LHCN-M2 (cell line): ENCODE measurements at regions not wholly inside any gene's neighbourhood (a gene's known extent, or its start where the extent isn't known, plus 50 kb on each side); places are given as distances from the start of the nearest gene placed in this dataset.
A peak's percentile ranks its signal among the peaks of the same experiment; 100 is the strongest.

Experiments used
- DNase-seq: peaks from one replicate; pipeline ENCODE4 v3.0.0-alpha.2; 2012; ENCODE audit warnings: low read depth

DNA sequence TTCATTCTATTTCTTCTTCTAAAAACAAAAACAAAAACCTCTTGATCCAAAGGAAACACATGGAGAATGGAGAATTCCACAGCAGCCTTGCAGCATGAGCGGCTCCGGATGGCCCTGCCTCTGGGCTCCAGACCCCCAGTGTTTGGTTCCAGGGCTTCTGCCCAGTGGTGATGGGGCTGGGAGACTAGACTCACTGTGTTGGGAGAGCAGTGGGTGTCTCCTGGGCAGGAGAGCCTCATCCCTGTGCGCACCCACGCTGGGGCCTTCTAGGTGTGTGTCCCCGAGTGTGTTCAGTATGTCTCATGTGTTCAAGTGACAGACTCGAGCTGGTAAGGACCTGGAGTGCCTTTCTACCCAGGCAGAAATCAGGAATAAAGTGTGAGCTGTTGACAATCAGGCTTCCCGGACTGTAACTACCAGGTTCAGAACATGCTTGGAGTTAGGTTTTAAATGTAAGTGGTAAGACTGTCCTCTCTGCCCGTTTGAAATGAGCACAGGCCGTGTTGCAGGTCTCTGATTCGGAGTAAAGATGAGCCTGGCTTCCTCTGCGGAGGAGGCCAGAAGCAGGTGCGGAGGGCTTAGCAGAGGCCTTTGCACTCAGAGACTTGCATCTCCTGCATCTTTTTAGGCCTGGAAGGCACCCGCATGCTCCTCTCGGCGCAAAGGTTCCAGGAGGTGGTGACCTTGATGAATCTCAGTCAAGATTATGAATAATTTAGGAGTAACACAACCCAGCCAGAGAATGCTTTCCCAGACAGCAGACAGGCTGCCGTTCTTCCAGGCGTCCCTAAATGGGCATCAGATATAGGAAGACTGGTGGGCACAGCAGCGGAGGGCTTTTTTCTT is 253.6 kb downstream of the CDH26 start:
- DNase-seq = no peak

DNA sequence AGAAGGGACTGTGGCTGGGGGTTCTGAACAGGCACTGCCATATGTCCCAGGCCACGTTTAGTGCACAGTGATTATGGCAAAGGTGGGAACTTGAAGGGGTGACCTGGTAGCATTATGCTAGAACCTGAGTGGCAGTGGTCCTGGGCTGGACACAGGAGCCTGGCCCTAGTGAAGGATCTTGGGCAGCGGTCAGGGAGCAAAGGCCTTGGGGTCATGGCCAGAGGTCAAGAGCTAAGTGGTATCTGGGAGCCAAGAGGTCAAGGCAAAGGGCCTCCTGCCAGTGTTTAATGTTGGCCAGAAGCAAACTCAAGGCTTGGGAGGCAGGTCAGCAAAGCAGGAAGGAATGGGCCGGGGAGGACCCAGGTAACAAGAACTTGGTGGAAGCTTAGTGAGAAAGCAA is 254.5 kb downstream of the CDH26 start:
- DNase-seq = no peak

DNA sequence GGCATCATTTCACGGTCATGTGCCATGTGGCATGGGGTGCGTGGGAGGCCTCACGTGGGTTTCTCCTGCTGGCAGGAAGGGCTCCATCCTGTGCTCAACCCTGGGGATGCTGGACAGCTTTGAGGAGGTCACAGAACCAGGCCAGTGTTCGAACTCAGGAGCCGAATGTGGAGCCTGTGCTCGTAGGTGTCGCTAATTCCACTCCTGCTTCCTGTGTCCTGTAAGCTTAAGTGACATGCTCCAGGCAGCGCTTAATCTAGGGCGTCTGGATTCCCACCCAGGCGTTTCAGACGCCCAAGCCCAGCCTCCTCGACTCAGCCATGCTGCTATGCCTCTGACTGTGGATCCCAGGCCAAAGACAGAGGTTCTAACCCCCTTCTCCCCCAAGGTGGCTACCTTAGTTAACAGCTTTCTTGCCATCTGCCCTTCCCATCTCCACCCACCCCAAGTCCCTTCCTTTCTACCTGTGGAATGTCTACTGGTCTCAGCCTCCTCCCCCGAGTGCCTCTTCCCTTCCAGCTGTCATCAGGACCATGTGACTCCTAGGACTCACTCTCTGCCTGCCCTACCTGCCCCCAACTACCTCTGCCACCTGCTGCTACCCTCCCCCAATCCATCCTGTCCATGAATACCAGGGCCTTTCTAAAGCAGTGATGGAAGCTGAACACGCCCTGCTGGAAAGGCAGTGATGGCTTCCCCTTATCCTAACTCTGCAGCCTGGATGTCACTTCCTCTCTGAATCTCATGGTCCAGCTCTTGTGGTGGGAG is 255.1 kb downstream of the CDH26 start:
- DNase-seq = no peak

DNA sequence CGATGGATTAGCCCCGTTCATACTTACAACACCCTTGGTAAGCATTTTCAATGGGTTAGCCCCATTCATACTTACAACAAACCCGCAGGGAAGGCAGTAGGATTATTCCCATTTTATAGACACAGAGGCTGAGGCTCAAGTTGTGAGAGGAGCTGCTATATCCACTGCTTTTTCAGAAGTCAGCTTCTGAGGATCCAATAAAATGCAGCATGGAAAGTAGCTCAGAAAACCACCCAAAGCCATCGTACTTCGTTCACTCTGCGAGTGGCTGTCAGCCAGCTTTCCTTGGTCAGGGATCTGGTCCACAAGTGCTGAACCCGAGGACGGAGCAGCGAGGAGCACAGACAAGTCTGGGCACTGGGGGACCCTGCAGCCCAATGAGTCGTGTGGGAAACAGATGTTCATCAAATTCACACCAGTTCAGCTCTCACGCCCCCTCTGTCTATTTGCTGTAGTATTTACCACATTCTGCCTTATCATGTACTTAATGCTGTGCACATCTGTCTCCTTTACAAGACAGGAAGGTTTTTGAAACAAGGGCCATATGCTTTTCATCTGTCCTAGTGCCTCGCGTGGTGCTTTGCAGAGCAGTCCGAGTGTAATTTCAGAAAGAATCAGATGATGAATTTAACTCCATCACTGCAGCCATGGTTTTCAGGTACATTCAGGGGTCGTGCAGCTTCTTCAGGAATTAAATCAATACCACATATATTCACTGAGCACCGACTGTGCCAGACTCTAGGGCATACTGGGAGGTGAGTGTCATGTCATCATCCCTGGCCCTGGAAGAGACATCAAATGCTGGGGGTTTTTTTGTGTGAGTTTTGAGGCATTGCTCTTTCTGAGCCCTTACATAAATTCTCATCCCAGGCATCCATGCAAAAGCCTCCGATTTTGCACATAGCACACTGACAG is 256.9 kb downstream of the CDH26 start:
- peak; percentile 16 for DNase-seq

DNA sequence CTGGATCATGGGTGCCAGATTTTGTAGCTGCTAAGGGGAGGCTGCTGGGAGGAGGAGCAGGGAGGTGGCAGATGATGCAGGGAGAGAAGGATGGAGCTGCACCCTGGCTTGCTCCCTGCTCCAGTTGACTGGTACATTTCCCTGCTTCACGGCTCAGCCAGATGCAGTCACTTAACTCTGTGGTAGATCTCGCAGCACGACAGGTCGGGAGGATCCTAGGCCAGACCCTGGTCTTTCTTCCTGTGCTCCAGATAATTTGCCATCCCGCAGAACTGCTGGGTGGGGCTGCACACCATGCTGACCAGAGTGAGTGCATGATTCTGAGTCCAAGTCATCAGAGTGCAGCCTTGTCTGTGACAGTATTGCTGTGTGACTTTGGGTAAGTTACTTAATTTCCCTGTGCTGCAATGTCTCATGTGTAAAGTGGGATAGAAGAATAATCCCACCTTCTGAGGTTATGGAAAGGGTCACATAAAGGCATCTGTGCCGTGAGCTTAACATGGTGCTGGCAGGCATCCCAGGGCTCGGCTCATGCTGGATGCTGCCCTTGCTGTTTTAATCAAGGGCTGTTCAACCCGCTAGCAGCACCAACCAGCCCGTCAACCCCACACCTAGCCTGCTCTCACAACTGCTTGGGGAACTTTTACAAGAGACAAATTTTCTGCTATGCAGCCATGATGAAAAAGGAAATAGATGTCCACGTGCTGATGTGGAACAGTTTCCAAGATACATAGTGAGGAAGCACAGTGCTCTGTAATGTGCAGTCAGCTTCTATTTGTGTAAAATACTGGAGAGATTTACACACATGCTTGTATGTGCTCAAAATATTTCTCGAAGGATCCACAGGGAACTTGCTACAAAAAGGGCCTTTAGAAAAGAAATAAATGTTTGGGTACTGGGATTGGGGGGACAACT is 257.9 kb downstream of the CDH26 start:
- no peak for DNase-seq

DNA sequence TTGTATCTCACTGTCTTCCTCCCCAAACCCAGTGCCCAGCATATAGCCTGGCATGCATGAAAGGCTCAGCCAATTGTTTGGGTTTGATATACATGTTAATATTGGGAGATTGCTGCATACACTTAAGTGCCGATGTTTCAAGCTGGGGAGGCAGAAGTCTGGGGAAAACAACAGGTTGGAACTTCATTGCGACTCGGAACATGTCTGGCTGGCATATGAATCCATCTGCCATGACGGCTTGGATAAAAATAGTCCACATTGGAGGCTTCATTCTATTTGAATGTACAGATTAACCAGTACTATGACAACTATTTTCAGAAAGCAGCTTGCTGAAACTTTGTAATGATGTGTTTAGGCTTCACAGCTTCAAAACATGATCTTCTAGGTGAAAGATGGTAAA is 261.0 kb downstream of the CDH26 start:
- no peak for DNase-seq

DNA sequence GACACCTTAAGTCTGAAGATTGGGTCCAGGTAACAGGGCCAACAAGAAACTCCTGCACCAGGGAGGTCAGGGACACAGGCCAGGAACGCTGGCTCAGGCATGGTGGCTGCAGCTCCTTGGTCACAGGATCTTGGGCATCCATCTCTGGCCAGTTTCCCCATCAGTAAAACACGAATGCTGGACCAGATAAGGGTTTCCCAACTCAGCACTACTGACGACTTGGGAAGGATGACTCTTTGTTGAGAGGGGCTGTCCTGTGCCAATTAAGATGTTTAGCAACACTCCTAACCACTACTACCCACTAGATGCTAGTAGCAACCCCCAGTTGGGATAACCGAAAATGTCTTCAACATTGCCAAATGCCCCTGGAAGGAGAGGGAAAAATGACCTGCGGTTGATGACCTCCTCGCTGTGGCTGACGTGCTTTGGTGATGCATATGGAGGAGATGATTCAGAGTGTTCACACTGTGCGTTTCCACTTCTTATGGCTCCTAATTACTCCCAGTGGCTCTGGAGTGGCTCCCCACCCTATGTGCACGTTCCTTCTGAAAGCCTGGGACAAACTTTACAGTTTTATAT is 261.9 kb downstream of the CDH26 start:
- DNase-seq = no peak

DNA sequence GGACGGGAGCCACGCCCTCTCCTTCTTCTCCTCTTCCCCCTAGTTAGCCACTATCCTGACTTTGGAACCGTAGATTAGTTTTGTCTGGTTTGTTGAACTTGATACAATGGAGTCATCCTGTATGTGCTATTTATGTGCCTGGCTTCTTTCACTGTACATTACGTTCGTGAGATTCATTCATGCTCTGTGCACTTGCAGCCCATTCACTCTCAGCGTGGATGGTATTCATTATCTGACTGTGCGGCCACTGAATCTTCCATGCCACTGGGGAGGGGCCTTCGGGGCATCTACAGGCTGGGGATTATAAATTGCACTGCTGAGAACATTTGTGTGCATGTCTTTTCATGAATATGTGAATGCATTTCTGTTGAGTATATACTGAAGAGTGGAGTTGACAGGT is 262.5 kb downstream of the CDH26 start:
- no peak for DNase-seq

DNA sequence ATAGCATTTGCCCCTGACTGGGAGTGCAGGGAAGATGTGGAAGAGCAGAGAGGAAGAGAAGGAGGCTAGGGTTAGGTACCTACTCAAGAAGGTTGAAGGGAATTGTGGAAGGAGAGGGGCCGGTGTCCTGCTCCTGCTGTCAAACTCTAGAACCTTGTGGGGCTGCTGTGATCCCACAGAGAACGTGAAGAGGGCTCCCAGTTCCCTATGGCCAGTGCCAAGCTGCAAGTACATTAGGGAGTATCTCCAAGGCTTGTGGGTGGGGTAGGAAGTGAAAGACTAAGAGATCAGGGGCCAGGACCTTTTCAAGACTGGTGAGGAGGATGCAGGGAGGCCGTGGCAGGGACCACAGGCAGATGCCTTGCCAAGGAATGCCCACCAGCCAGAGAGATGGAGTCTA is 263.4 kb downstream of the CDH26 start:
- no peak for DNase-seq

DNA sequence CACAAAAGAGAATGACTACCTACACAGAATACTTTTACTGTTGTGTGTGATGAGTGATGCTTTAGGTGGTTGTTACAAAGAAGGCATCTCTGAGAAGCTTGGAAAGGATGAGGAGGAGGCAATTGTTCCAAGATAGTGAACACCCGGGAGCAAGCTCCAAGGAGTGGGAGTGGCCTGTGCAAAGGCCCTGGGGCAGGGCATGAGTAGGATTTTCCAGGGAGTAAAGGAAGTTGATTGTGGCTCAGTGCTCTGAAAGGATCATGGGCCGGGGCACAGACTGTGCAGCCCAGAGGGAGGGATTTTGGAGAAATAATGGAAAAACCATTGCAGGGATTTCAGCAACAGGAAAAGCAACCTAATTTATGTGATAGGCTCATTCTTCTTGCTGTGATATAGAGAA is 264.3 kb downstream of the CDH26 start:
- DNase-seq = no peak

DNA sequence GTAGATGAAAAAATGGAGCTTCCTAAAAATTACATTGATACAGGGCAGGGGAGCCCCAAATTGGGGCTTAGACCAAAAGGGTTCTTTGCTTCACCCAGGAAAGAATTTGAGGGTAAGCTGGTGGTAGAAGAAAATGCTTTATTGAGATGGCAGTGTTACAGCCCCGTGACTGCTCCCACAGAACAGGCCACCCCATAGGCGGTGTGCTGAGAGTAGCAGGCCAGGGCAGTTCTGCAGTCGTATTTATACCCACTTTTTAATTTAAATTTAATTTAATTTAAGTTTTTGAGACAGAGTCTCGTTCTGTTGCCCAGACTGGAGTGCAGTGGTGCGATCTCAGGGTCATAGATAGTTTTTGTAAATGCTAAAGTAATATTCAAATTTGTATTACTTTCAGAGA is 265.0 kb downstream of the CDH26 start:
- DNase-seq = no peak

DNA sequence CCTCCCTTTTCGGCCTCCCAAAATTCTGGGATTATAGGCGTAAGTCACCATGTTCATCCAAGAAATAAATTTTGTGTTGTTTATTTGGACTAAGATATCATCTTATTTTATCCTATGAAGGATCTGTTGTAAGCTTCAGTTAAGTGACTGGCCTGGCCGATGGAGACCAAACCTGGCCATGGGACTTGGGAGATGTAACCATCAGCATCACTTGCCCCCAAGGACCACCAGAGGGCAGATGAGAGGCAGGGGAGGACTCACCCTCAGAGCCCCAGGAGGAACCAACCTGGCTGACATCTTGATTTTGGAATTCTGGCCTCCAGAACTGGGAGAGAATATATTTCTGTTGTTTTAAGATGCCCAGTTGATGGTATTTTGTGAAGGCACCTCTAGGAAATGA is 266.7 kb downstream of the CDH26 start:
- DNase-seq = no peak

DNA sequence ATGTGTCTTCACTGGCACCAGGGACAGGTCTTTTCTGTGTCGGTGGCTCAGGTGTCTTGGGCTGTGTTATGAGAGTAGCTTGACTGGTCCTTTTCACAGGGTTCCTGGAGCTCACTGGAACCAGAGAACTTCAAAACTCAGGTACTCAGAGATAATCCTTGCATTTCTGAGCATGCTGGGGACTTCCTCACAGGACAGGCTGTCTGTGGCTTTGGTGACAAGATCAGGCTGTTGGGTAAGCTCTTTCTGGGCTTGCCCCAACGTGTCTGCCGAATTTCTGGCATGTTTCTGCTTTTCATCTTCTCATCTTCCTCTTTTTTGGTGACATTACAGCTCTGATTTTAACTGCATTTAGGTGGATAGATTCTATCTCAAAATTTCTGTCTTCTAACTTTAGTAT is 270.0 kb downstream of the CDH26 start:
- DNase-seq = no peak

DNA sequence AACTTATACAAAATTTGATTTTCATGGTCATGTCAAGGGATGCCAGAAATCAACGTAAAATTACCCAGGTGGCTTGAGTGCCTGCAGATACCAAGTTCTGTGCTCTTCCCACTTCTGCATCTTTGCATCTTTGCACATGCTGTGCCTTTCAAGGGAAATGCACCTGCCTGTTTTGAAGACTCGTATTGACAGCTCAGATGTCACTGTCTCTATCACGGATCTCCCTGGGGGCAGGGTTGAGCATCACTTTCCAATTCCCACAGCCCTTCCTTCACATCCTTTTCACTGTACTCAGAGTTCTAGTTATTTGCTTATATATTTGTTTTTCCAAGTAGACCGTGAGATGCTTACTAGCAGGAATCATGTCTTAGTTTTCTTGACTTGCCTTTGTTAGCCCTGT is 274.2 kb downstream of the CDH26 start:
- DNase-seq = no peak

DNA sequence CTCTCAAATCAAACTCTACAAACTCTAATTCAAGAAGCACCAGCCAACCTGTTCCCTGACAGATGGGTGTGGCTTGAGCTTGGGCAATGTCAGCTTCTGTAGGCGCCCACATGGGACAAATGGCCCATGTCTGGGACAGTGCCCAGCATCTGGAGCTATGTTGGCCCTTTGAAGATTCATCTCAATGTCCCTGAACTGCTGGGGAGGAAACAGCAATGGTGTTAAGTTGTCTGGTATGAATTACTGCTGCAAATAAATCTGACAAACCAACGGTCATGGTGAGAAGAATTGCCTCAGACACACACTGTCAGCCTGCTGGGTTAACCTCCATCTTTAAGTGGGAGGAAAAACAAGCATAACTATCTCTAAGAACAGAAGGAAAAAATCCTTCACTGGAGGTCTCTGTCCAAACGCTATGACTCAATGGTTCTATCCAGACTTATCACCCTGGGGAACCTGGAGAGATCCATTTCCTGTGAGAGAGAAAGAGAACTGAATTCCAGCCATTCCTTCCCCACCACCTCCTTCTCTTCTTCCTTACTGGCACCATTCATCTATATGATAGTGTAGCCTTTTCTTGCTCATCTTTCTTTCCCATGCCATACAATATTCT is 274.9 kb downstream of the CDH26 start:
- no peak for DNase-seq

DNA sequence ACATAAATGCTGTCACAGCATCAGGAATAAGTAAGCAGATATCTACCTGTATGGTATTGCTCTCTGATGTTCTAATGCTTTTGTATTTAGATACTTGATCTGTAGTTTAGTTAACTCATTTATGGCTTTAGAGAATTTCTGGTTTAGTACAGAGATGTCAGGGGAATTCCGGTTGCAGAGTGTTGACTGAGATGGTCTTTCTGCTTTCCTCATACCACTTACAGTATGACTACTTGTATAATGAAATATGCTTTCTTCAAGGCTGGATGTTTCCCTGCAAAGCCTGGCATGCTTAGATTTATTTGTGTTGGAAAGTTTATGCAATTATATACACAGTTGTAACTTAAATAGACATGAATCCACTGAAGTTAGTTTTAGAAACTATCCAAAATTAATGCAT is 278.4 kb downstream of the CDH26 start:
- DNase-seq = no peak

DNA sequence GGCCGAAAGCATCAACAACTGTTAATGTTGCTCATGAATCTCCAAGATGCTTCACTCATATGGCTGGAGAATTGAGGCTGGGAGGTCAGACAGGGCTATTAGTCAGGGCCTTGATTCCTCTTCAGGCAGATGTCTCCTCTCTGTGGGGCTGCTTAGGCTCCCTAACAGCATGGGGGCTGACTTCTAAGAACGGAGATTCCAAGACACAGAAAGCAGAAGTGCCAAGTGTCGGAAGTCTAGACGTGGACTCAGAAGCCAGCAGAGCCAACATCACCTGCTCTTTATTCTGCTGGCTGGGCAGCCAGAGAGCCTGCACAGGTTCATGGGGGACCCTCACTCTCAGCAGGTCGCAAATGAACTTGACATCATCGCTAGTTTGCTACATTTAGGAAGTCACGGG is 279.8 kb downstream of the CDH26 start:
- DNase-seq = no peak

DNA sequence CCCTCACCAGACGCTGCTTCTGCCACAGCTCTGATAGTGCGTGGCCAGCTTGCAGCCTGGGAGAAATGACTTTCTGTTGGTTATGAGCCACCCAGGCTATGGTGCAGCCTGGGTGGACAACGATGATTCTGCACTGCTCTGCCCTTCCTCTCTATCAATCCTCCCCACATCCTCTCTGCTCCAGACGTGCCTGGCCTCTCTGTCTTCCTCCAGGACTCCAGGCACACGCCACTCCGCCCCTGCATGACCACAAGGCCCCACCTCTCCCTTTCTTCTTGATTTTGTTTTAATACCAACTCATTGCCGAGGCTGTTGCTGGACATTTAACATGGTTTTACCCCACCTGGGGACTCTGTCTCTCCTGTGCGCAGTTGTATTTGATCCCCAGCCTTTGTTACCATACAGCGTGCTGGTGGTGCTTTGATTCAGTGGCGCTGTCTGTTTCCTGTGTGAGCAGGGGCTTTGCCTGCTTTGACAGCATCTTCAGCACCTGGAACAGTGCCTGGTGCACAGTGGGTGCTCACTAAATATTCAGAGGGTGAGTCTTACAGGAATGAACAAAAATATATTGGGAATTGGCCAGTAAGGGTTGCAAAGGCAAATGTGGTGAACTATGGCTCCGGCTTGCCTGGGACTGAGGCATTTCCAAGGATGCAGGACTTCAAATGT is 280.9 kb downstream of the CDH26 start:
- DNase-seq = no peak

DNA sequence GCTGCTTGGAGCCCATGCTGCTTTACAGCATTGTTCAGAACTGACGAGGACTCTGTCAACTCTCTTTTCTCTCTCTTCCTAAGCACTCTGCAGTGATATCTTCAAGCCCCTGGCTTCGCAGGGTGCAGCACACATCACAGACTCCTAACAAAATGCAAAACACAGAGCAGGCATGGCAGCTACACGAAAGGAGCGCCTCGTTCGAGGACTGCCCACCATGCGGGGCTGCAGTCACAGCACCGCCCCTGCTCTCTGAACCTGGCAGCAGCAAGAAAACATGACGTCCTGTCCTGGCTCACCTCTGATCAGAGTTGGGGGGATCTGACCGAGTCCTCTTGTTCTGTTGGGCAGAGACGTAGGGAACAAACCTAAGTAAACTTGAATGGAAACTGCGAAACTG is 281.7 kb downstream of the CDH26 start:
- DNase-seq = no peak

DNA sequence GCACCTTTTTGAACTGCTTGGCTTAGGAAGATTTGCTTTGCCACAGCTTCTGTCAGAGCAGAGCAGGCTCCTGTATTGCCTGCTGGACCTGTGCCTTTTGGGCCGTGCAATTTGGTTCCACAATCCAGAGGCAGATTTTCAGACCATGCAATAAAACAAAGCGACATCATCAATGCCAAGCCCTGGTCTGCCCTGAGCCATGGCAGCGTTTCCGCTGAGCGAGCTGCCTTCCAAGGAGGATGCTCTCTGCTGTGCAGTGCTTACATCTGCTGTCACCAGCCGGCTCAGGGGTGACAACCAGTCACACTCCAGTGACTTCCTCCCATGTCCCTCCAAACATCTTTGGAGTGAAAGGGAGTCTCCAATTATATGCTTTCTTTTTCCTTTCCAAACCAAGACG is 282.2 kb downstream of the CDH26 start:
- DNase-seq = no peak
